Forelimb muscle (tissue), 1 donor: ENCODE measurements at regions not wholly inside any gene's neighbourhood (a gene's known extent, or its start where the extent isn't known, plus 50 kb on each side); places are given as distances from the start of the nearest gene placed in this dataset.

ENCODE experiments used
- DNase-seq: peaks from one replicate; pipeline ENCODE4 v3.0.0-alpha.2; 2013; ENCODE audit warnings: low read depth

DNA sequence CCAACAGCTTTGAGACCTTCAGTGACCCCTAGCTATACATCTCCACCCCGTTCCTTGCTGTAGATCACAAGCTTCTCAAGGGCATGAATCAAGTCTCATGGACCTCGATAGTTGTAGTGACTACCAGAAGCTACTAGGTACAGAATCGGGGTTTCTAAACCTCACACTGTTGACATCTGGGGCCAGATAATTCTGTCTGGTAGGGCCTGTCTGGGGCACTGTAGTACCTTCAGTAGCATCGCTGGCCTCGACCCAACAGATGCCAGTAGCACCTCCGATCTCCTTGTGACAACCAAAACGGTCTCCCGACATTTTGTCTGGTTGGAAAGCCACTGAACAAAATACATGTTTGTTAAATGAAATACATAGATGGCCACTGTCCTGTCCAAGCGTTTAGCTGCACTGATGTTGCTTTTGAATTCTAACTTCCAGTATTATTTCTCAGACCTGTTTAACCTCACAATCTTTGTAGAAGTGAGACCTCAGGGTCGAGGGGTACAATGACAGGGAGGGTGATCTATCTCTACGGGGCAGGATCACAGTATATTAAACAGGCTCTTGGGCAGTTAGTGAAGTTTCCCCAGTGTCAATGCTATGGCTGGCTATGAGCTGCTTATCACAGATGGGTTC lies 262.5 kb upstream of the IGF1R start:
- DNase-seq = no peak

DNA sequence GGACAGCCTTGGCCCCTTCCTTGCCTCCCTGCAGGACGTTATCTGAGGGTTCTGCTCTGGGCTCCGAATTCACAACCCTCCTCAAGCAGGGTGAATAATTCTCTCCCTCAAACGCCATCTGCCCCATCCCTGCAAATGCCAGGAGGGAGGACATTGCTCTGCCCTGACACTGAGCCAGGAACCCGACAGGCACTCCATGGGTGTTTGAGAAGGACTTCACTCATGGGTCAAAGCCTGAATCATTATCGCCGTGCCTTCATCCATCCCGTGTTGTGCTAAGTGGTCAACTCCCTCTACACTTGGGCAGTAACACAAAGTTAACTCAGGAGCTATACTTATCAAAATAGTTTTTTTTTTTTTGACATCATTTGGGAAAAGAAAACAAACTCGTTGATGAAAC lies 261.8 kb upstream of the IGF1R start:
- DNase-seq = no peak

DNA sequence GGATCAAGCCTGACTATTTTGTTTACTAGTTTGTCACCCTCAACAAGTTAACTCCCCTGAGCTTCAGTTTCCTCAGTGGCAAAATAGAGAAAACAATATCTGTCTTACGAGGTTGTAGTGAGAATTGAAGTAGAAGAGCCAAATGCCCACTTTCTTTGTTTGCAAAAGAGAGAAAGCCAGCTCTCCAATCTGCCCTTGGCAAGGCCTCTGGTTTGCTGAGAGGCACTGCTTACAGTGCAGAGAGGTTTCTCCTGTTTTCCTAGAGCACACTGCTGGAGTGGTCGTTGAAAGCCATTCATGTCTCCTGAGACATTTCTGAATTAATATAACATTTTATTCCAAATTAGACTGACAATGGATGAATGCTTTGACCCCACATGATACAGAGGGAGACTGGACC lies 260.5 kb upstream of the IGF1R start:
- no peak for DNase-seq

DNA sequence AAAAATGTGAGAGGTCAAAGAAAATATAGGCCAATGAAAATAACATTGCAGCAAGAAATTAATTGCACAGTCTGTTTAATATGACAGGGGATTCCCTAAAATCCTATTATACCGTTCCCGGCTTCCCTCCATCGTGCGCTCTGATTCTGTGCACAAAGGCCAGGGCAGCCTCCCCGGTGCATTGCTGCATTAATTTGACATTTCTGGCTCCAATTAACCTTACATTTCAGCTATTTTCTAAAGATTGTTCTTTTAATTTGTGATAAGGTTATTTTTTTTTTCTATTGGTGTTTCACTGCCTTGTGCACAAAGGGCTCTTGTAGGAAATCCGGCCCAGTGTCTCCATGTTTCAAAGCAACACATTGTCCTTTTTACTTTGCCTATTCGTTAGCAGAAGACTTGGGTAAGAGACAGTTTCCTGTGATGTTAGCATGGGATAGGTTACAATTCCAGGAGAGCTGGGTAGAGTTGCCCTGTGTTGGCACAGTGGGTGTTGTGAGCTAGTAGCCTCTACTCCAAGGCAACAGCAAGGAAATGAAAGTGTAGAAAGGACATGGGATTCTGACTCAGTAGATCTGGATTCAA lies 257.3 kb upstream of the IGF1R start:
- DNase-seq = no peak

DNA sequence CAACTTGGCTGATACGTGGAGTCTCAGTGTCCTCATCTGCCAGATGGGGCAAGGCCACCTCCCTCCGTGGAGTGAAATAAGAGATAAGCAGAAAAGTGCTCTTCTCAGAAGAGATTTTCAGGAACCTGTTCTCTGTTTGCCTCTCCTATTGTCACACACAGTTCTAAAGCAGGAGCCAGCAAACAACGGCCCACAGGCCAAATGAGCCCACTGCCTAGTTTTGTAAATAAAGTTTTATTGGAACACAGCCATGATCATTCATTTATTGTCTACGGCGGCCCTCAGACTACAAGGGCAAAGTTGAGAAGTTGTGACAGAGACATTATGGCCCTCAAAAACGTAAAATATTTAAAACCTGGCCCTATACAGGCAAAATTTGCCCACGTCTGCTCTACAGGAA lies 256.8 kb upstream of the IGF1R start:
- no peak for DNase-seq

DNA sequence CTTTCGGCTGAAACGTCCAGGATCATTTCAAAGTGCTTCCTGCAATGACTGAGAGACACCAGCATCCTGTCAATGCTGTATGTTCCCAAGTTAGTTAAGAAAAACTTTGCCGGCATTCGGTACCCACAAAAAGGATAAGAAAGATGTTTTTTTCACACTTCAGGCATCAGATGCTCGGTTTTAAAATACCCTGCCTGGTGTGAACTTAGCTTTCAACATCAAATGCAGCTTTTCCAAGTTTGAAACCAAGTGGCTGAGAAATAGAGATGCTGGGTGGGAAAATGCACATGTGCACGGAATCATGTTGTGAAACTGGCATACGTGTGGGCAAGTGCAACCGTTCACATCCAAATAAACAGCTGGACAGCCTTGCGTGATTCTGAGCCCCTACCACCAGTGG lies 254.9 kb upstream of the IGF1R start:
- DNase-seq = no peak

DNA sequence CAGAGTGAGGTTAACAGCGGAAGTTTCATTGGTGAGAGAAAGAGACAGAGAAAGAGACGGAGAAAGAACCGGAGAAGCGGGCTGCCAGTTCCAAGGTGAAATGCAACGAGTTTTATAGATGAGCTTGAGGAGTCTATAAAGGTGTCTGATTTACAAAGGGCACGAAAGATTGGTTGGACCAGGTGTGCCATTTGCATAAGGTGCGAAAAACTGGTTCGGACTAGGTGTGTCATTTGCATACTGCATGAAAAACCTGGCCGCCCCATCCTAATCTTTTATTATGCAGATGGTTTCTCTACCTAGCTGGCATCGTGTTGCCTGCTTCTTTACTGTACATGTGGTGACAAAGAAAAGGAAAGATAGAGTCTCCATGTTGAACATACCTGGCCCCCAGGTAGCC lies 253.8 kb upstream of the IGF1R start:
- DNase-seq = no peak

DNA sequence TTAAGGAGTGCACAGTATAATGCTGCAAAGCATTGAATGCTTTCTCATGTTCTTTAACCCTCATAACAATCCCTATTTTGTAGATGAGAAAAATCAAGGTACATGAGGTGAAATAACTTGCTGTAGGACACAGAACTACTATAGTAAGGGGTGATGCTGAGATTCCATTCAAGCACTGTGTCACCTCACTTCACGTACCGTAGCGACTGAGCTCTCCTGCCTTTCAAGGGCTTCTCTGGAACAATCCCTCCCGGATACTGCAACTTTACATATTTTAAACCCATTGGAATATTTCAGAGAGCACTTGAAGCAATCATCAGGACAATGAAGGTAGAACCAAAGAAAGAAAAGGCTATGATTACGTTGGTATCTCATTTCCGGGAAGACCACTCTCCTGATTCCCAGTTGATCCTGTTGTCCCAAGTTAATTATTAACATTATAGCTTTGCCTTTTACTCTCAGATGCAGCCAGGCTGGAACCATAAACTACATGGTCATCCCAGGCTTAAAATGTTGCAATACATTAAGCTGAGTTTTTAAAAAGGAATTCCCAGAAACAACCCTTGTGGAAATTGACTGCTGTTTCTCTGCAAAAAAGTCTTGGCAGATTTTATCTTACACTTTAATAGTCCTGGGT lies 252.2 kb upstream of the IGF1R start:
- no peak for DNase-seq

DNA sequence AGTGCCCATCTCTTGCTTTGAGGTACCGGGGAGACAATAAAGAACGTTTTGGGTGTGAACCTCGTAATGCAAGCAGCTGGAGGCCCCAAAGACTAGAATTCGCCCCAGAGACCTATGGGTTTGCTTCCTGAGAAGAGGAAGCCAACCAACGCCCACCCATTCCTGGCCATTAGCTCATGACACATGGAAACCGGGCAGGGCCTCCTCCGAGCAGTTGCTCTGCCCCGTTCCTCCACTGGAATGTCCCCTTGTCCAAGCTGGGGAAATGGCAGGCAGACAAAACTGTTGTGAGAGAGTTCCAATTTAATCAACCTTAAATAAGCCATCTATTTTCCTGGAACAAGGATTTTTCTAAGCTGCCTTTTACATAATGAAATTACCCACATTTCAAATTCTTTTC lies 250.9 kb upstream of the IGF1R start:
- DNase-seq = no peak

DNA sequence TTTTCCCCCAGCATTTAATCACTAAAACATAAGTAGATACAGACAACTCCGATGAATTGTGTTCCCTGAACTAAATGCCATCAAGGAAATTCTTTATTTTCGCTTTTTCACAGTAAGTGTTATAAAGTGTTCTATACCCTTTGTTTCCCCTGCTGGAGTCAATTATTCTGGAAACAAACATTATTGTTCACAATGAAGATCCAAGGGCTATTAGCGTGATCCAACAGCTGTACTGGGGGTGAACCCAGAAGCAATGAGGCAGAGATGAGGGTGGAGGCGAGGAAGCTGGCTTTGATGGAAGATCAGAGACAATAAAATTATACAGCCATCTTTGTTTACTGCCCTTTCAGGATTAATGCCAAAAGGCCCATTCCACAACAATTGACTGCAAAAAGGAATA lies 250.3 kb upstream of the IGF1R start:
- DNase-seq = no peak

DNA sequence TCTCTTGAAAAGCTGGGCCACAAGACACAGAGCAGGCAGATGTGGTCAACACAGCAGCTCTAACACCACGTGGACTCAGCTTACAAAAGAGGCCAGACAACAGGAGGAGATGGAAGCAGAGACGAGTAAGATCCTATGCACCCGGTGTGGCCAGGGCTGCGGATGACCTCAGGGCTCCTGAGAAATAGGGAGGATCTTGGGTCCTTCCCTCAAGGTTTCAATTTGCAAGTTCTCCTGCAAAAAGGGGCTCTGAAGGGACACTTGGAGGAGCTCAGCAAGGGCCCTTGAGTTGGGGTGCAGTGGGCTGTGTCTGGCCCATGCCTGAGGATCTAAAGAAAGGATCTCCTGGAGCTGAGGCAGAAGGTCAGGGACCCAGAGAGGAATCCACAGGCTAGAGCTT lies 249.5 kb upstream of the IGF1R start:
- no peak for DNase-seq

DNA sequence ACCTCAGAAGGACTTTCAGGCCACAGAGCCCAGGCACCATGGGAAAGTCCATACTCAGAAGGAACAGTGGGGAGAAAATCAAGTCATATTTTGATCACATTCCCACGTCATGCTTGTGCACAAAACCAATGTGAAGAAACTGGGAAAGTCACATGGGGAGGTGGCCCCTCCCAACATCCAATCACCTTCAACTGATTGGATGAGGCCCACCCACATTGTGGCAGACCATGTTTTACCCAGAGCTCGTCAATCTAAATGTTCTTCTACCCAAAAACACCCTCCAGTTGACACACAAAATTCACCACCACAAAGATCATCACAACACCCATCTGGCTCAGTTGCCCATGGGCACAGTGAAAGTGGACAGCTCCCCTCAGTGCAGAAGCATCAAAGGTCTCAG lies 248.2 kb upstream of the IGF1R start:
- no peak for DNase-seq

DNA sequence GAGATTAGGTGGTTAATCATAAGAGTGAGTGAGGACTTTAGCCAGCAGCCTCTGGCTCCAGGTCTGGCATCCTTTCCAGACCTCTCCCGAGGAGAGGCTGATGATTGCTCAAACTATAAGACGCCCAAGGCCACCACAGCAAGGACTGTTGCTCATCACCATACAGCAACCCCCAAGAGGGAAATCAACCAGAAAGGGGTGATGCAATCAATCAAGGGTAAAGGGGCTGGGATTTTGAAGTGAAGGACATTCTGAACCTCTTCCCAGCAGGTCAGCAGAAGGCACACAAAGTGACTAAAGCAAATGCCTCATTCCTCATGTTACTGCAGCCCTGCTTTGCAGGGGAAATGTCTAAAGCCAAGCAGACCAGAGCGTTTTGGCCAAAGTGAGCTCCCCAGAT lies 247.3 kb upstream of the IGF1R start:
- no peak for DNase-seq

DNA sequence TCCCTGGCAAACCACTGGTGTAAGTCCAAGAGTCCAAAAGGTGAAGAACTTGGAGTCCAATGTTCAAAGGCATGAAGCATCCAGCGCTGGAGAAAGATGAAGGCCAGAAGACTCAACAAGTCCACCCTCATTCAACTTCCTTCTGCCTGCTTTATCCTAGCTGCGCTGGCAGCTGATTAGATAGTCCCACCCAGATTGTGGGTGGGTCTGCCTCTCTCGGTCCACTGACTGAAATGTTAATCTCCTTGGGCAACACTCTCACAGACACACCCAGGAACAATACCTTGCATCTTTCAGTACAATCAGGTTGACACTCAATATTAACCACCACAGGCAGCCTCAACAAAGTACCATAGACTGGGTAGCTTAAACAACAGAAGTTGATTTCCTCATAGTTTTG lies 245.9 kb upstream of the IGF1R start:
- no peak for DNase-seq

DNA sequence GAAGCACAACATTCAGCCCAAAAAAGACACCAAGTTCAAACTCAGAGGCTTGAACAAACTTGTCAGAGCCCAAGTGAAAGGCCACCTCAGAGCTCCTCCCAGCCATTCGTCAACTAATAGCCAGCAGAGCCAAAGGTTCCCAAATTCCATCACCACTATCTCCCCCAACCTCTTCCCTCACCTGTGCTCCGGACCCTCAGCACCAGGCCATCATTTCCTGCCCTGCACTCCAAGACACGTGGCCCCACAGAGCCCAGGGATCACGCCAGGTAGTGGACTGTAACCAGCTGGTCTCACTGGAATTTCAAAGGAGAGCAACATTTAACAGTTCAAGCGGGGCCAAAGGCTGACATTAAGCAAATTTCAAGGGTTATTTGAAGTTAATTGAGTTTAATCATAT lies 245.2 kb upstream of the IGF1R start:
- DNase-seq = no peak

DNA sequence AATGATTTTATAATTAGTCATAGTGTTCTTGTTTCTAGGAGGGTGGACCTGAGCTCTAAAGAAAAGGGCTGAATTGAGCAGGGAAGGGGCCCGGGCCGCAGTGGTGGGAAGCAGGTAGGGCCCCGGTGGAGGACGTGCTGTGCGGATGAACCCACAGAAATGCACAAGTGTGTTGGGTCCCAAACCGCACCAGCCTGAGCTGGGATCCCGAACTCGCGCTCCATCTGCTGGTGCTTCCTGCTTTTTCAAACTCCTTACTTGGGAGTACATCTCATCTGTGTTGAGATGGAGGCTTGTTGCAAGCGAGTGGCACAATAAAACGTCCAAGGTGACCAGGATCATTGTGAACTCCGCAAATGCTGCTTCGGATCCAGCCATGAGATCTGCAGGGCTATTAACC lies 244.8 kb upstream of the IGF1R start:
- no peak for DNase-seq

DNA sequence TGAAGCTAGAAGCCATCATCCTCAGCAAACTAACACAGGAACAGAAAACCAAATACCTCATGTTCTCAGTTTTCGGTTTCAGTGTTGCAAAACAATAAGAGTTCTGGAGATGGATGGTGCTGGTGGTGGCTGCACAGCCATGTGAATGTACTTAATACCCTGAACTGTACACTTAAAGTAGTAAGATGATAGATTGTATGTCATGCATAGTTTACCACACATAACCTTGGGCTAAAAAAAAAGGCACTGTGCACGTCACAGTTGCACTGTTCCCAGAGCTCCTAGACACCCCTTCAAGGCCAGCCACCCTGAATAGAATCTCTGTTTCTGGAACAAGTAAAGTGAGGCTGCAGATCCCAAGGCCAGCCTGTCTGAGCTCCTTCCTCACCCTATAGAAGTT lies 243.3 kb upstream of the IGF1R start:
- no peak for DNase-seq

DNA sequence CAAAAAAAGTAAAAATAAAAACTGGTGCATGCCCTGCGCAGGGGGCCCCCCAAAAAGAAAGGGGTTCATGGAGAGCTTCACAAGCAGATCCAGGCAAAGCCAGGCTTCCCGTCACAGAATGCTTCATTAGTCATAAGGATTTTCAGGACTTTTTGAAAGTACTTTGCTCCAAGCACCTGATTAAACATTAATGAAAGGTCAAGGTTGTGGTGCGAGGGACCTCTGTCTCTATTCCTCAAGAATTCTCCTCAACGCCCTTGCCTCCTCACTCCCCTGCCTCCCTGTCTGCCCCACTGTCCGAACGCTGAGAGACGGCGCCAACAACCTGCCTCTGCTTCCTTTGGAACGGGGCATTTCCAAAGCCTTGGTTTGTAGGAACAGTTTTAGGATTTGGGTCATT lies 240.1 kb upstream of the IGF1R start:
- no peak for DNase-seq

DNA sequence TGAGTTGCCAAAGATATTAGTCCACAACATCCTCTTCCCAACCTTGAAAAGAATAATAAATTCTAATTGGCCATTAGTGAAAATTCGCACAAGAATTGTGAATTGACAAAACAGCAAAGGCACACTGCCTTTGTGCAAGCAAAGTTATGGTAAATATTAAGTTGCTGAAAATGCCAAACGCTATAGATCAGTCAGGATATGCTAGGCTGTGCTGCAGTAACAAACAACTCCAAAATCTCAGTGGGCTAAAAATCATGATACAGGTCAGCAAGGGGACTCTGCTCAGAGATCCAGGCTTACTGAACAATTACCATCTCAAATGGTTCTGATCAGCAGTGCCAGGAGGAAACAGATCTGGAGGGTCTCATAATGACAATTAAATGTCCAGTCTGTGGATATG lies 238.0 kb upstream of the IGF1R start:
- DNase-seq = no peak

DNA sequence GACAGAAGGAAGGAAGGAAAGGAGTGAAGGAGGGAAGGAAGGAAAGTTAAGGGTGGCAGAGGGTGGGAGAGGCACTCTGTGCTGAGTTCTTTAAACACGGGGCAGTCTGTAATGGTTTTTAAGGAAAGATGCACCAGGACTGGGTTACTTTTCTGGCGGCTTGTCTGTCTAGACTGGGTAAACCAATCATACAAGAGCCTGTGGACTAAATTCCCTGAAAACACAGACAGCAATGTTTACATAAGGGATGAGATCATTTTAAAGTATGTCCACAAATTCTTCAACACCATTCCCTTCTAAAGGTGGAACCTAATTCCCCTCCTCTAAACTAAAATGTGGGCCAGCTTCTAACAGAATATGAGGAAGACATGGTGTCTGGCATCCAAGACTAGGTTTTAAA lies 235.5 kb upstream of the IGF1R start:
- no peak for DNase-seq

DNA sequence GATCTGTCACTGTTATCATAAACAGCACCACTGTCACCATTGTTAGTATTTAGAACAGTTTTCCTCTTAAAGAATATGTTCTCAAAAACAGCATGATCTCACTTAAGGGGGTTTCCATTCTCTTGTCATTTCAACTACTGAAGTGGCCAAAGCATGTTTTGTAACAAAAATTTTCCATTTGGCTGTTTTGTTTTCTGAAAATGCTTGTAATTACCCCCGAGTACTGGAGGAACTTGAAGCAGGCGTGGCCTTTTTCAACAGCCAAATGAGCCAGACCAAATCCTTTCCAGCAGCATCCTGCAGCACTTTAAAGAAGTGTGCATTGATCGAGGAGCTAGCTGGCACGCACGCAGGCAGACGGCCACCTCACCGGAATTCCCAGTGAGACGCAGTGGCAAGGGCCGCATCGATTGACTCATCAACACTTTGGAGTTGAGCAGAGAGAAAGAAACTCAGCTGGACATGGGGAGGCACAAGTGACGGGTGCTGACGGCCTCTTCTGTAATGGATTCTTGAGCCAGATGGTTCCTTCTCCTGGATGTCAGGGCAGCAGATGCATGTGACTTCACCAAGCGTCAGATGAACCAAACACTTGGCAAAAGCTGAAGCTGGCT lies 234.3 kb upstream of the IGF1R start:
- no peak for DNase-seq

DNA sequence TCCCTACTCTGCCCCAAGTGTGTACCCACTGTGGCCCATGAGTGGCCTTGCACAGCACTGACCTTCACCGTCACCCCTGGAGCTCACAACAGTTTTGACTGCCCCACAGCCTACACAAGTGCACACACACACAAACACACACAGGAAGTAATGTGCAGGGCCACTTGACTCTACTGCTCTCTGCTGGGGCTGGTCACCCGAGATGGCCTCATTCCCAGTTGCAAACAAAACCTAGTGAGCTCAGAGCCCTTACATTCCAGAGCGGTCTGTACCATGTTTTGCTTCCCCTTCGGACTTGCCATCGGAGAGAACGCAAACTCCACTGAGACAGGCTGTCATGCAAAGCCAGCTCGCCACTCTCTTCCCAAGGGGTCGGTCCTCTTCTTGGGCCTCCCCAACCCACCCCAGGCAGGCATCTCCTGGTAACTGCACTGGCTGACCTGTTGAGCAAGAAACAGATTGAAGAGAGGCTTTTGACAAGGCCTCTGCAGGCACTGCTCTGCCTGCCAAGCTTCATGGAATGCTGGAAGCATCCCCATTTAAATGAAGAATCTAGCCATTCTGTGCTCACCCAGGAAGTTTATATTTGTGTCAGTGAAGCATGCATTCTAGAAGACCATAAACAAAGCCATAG lies 232.0 kb upstream of the IGF1R start:
- DNase-seq = no peak

DNA sequence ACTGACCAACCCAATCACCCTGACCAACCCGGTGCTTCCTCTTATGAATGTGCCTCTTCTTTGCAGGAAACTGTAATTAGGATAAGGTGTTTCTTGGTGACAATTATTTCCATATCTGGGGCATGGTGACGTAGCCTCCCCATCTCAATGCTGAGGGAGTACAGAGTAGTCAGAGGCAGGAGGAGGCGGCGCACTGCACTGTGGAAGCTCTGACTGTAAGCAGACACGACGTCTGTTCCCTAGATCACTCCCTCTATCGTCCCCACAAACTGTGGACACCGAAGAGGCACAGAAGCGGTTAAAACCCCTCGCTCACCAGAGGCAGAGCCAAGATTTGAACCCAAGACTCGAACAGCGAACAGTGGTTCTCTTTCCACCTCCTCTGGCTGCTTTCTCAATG lies 231.0 kb upstream of the IGF1R start:
- no peak for DNase-seq
